ENCODE measurements at regions not wholly inside any gene's neighbourhood (a gene's known extent, or its start where the extent isn't known, plus 50 kb on each side); places are given as distances from the start of the nearest gene placed in this dataset.

DNA sequence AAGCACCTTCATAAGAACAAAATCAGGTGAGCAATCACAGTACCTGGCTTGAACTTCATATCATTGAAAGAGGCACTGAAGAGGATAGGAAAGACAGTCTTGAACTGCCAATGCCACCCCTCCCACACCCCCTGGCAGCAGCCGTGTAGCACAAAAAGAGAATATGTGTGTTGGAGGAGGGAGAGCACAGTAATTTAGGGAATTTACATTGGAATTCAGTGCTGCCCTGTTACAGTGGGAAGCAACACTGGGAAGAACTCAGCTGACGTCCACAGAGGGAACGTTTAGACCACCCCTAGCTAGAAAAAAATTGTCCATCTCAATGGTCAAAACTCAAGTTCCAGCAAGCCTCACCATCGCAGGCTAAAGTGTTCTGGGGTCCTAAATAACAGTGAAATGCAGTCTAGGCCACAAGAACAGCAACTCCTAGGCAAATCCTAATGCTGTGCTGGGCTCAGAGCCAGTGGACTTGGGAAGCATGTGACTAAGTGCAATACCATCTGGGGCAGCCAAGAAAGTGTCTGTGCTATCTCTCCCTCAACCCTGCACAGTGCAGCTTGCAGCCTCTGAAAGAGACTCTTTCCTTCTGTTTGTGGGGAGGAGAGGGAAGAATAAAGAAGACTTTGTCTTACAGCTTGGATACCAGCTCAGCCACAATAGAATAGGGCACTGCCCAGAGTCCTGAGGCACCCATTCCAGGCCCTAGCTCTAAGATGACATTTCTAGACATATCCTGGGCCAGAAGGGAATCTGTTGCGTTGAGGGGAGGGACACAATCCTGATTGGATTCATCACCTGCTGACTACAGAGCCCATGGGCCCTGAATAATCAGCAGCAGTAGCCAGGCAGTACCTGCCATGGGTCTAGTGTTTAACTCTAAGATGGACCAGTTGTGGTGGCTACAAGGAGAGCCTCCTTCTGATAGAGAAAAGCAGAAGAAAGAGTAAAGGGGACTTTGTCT is 62.1 kb upstream of the VLDLR start:
- DNase-seq = peak; percentile 88 to 92
- intact Hi-C loops (cut with DNase I; ENCODE audit: low total_unique reads) = no loop called here
- Histone ChIP-seq H3K27me3 (no peaks in the 10 kb centered on the region), H3K4me1 (no peaks in the 10 kb centered on the region), H3K4me3 (no peak overlapping the region), H3K36me3 (no peaks in the 10 kb centered on the region), H3K27ac (peak overlapping the region; percentile 72), H3K9me3 (no peaks in the 10 kb centered on the region)
- TF ChIP-seq CTCF (IDR thresholded peaks at IDR 0.05) (peak in 1 of 4 experiments; percentile 19), POLR2A (IDR thresholded peaks at IDR 0.05) (no peak)

- Histone ChIP-seq H3K27me3 (no peaks in the 10 kb centered on the region), H3K36me3 (no peaks in the 10 kb centered on the region), H3K4me1 (no peaks in the 10 kb centered on the region), H3K4me3 (no peak overlapping the region), H3K9me3 (no peaks in the 10 kb centered on the region), H3K27ac (peak overlapping the region; percentile 72)
- DNase-seq = no peak
- TF ChIP-seq POLR2A (IDR thresholded peaks at IDR 0.05) = no peak
- TF ChIP-seq CTCF (IDR thresholded peaks at IDR 0.05) = no peak
- intact Hi-C loops (cut with DNase I; ENCODE audit: low total_unique reads) = no loop called here
These were observed 61.4 kb upstream of the VLDLR start for GRCh38 chr9:2560180-2560579.

- no peak for DNase-seq
- Histone ChIP-seq H3K4me1 (no peaks in the 10 kb centered on the region), H3K27me3 (no peaks in the 10 kb centered on the region), H3K36me3 (no peaks in the 10 kb centered on the region), H3K4me3 (no peak overlapping the region), H3K27ac (no peak overlapping the region), H3K9me3 (no peaks in the 10 kb centered on the region)
- TF ChIP-seq POLR2A (IDR thresholded peaks at IDR 0.05) (no peak), CTCF (IDR thresholded peaks at IDR 0.05) (no peak)
- intact Hi-C loops (cut with DNase I; ENCODE audit: low total_unique reads) = no loop called here
These were observed 55.8 kb upstream of the VLDLR start for GRCh38 chr9:2565676-2566340.

- intact Hi-C loops (cut with DNase I; ENCODE audit: low total_unique reads) = no loop called here
- Histone ChIP-seq H3K4me3 (no peak overlapping the region), H3K27me3 (no peaks in the 10 kb centered on the region), H3K9me3 (no peaks in the 10 kb centered on the region), H3K36me3 (no peaks in the 10 kb centered on the region), H3K4me1 (peaks cover 0 to 12% of the 10 kb centered on the region in 2 donors), H3K27ac (no peak overlapping the region)
- no peak for TF ChIP-seq CTCF (IDR thresholded peaks at IDR 0.05)
- TF ChIP-seq POLR2A (IDR thresholded peaks at IDR 0.05) = no peak
- DNase-seq = no peak
These were observed 53.7 kb upstream of the VLDLR start for GRCh38 chr9:2567922-2568321.

- Histone ChIP-seq H3K27ac (no peak overlapping the region), H3K27me3 (no peaks in the 10 kb centered on the region), H3K36me3 (no peaks in the 10 kb centered on the region), H3K4me3 (no peak overlapping the region), H3K9me3 (no peaks in the 10 kb centered on the region), H3K4me1 (peaks cover 0 to 12% of the 10 kb centered on the region in 2 donors)
- DNase-seq = no peak
- TF ChIP-seq POLR2A (IDR thresholded peaks at IDR 0.05) (no peak), CTCF (IDR thresholded peaks at IDR 0.05) (no peak)
- intact Hi-C loops (cut with DNase I; ENCODE audit: low total_unique reads) = no loop called here
These were observed 52.9 kb upstream of the VLDLR start for GRCh38 chr9:2568689-2569088.
